Posterior cingulate gyrus (tissue), 11 donors: ENCODE measurements at regions not wholly inside any gene's neighbourhood (a gene's known extent, or its start where the extent isn't known, plus 50 kb on each side); places are given as distances from the start of the nearest gene placed in this dataset.

Source experiments
- DNase-seq, 10 donors: peaks; one replicate each; pipeline versions ENCODE4 v3.0.0 to v3.0.0-alpha.2; 2020 to 2021; ENCODE audit warnings: mixed read lengths in 3 of 10
- intact Hi-C: fragments of 100-400 bp; cut with DNase I; formaldehyde crosslinking; loops from one replicate; pipeline ENCODE4 v1.15.1; 2023

GRCh38 chr22:22995166-22995565, 75.2 kb upstream of the GNAZ start:
- DNase-seq, result no peak
- intact Hi-C loops, result no loop called here

- intact Hi-C loops, result no loop called here
- no peak for DNase-seq
Observed at GRCh38 chr22:22996511-22997261, 73.6 kb upstream of the GNAZ start.

- no peak for DNase-seq
- intact Hi-C loops, result no loop called here
Observed at GRCh38 chr22:22997262-22997898, 72.9 kb upstream of the GNAZ start.

GRCh38 chr22:22997988-22998387, 72.3 kb upstream of the GNAZ start:
- intact Hi-C loops, result no loop called here

GRCh38 chr22:22999523-22999922, 70.8 kb upstream of the GNAZ start:
- intact Hi-C loops, result no loop called here
- no peak for DNase-seq

More at GRCh38 chr22:22997988-22998387, 72.3 kb upstream of the GNAZ start:
- DNase-seq, result no peak

- intact Hi-C loops, result no loop called here
Observed at GRCh38 chr22:23000657-23001347, 69.5 kb upstream of the GNAZ start.

GRCh38 chr22:23001463-23001862, 68.9 kb upstream of the GNAZ start:
- intact Hi-C loops, result no loop called here
- no peak for DNase-seq

More at GRCh38 chr22:23000657-23001347, 69.5 kb upstream of the GNAZ start:
- DNase-seq, result no peak

GRCh38 chr22:23002612-23003180, 67.6 kb upstream of the GNAZ start:
- intact Hi-C loops, result no loop called here

GRCh38 chr22:23007823-23008222, 62.5 kb upstream of the GNAZ start:
- DNase-seq, result no peak
- intact Hi-C loops, result no loop called here

More at GRCh38 chr22:23002612-23003180, 67.6 kb upstream of the GNAZ start:
- DNase-seq, result no peak

- no peak for DNase-seq
- intact Hi-C loops, result no loop called here
Observed at GRCh38 chr22:23008896-23009295, 61.4 kb upstream of the GNAZ start.
